GM18909 (cell line): ENCODE measurements at regions not wholly inside any gene's neighbourhood (a gene's known extent, or its start where the extent isn't known, plus 50 kb on each side); places are given as distances from the start of the nearest gene placed in this dataset.

Source experiments
- ATAC-seq: cut with Tn5 transposase; IDR thresholded peaks from one replicate; pipeline ENCODE4 v1.9.1; 2021; ENCODE audit warnings: mild to moderate bottlenecking; ENCODE audit not compliant: unreplicated experiment, poor library complexity

- ATAC-seq = peak; percentile 74
These were observed 144.2 kb upstream of the FBXL4 start for GRCh38 chr6:99091985-99092384.

GRCh38 chr6:99080191-99080590 lies 132.4 kb upstream of the FBXL4 start:
- ATAC-seq = no peak

- no peak for ATAC-seq
These were observed 131.3 kb upstream of the FBXL4 start for GRCh38 chr6:99079058-99079457.

GRCh38 chr6:99073223-99073622 lies 125.5 kb upstream of the FBXL4 start:
- no peak for ATAC-seq

- ATAC-seq = no peak
These were observed 118.3 kb upstream of the FBXL4 start for GRCh38 chr6:99066044-99066443.

GRCh38 chr6:99064834-99065233 lies 117.1 kb upstream of the FBXL4 start:
- ATAC-seq = no peak

GRCh38 chr6:99036672-99037071 lies 88.9 kb upstream of the FBXL4 start:
- no peak for ATAC-seq

- no peak for ATAC-seq
These were observed 84.7 kb upstream of the FBXL4 start for GRCh38 chr6:99032396-99032795.

GRCh38 chr6:99031957-99032356 lies 84.2 kb upstream of the FBXL4 start:
- ATAC-seq = no peak

GRCh38 chr6:99030915-99031314 lies 83.2 kb upstream of the FBXL4 start:
- no peak for ATAC-seq

- no peak for ATAC-seq
These were observed 78.4 kb upstream of the FBXL4 start for GRCh38 chr6:99026135-99026534.

- no peak for ATAC-seq
These were observed 76.3 kb upstream of the FBXL4 start for GRCh38 chr6:99024089-99024488.

- no peak for ATAC-seq
These were observed 74.4 kb upstream of the FBXL4 start for GRCh38 chr6:99022039-99022609.

GRCh38 chr6:99019381-99019780 lies 71.6 kb upstream of the FBXL4 start:
- ATAC-seq = no peak

- ATAC-seq = no peak
These were observed 69.4 kb upstream of the FBXL4 start for GRCh38 chr6:99017150-99017549.

GRCh38 chr6:99016355-99016754 lies 68.6 kb upstream of the FBXL4 start:
- ATAC-seq = no peak

- ATAC-seq = no peak
These were observed 66.3 kb upstream of the FBXL4 start for GRCh38 chr6:99014061-99014460.

GRCh38 chr6:99013661-99014060 lies 65.9 kb upstream of the FBXL4 start:
- no peak for ATAC-seq

GRCh38 chr6:99013145-99013544 lies 65.4 kb upstream of the FBXL4 start:
- no peak for ATAC-seq

- ATAC-seq = no peak
These were observed 63.4 kb upstream of the FBXL4 start for GRCh38 chr6:99011151-99011550.

- ATAC-seq = no peak
These were observed 55.1 kb upstream of the FBXL4 start for GRCh38 chr6:99002831-99003230.

GRCh38 chr6:98998103-98998502 lies 50.4 kb upstream of the FBXL4 start:
- ATAC-seq = no peak
